B cell (primary cell): ENCODE measurements at regions not wholly inside any gene's neighbourhood (a gene's known extent, or its start where the extent isn't known, plus 50 kb on each side); places are given as distances from the start of the nearest gene placed in this dataset.

ENCODE experiments used
- EZH2 ChIP-seq: IDR thresholded peaks from 2 replicates; pipeline ENCODE4 v1.6.1; 2012; ENCODE audit warnings: borderline replicate concordance, low read depth, mild to moderate bottlenecking, moderate library complexity, low read length; ENCODE audit not compliant: insufficient read depth, poor library complexity, severe bottlenecking
- TF ChIP-seq, protein P1 (sequence below): fragments of 200-600 bp; IDR thresholded peaks from one replicate; pipeline ENCODE4 v1.8.0; 2022; ENCODE audit warnings: antibody characterized with exemption, mild to moderate bottlenecking

DNA sequence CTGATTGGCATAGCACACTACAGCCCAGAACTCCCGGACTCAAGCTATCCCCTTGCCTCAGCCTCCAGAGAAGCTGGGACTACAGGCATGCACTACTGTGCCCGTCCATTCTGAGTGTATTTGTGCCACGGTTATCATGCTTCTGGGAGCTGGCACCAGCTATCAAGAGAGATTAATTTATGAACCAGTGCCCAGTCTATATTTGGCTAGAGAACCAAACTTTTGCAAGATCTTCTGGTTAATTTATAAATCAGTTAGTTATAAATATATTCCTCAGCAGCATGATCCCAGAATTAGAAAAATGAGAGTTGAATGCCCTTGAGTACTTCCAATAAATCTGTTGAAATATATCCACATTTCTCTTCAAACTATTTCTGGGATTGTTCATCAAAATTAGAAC is 67.5 kb upstream of the OR5AN1 start:
- TF ChIP-seq, protein P1, sequence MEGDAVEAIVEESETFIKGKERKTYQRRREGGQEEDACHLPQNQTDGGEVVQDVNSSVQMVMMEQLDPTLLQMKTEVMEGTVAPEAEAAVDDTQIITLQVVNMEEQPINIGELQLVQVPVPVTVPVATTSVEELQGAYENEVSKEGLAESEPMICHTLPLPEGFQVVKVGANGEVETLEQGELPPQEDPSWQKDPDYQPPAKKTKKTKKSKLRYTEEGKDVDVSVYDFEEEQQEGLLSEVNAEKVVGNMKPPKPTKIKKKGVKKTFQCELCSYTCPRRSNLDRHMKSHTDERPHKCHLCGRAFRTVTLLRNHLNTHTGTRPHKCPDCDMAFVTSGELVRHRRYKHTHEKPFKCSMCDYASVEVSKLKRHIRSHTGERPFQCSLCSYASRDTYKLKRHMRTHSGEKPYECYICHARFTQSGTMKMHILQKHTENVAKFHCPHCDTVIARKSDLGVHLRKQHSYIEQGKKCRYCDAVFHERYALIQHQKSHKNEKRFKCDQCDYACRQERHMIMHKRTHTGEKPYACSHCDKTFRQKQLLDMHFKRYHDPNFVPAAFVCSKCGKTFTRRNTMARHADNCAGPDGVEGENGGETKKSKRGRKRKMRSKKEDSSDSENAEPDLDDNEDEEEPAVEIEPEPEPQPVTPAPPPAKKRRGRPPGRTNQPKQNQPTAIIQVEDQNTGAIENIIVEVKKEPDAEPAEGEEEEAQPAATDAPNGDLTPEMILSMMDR: no peak
- TF ChIP-seq EZH2: no peak
